Left lung (tissue), 4 donors: ENCODE measurements at regions not wholly inside any gene's neighbourhood (a gene's known extent, or its start where the extent isn't known, plus 50 kb on each side); places are given as distances from the start of the nearest gene placed in this dataset.
A peak's percentile ranks its signal among the peaks of the same experiment; 100 is the strongest.

Experiments
- ATAC-seq: fragments of 200-7000 bp; cut with Tn5 transposase; one replicate; pipeline ENCODE4 v1.9.1; 2020; ENCODE audit warnings: moderate library complexity
- DNase-seq, 4 donors: peaks; one replicate each; pipeline ENCODE4 v3.0.0-alpha.2; 2013 to 2020
- H3K27ac ChIP-seq, 2 donors: fragments of 200-600 bp; sonication (generic) in 1 of 2; one replicate each; pipeline versions ENCODE4 v1.5.0 to v1.8.0; 2020 to 2021
- H3K27me3 ChIP-seq, 2 donors: fragments of 200-600 bp; sonication (generic) in 1 of 2; one replicate each; pipeline versions ENCODE4 v1.5.0 to v1.8.0; 2020 to 2021
- H3K36me3 ChIP-seq, 2 donors: fragments of 200-600 bp; sonication (generic) in 1 of 2; one replicate each; pipeline versions ENCODE4 v1.5.0 to v1.8.0; 2020 to 2021
- H3K4me1 ChIP-seq, 2 donors: fragments of 200-600 bp; one replicate each; pipeline ENCODE4 v1.8.0; 2021
- H3K4me3 ChIP-seq, 2 donors: fragments of 200-600 bp; sonication (generic) in 1 of 2; one replicate each; pipeline versions ENCODE4 v1.5.0 to v1.8.0; 2020 to 2021; ENCODE audit warnings: mild to moderate bottlenecking in 1 of 2
- H3K9me3 ChIP-seq, 2 donors: fragments of 200-600 bp; sonication (generic) in 1 of 2; one replicate each; pipeline versions ENCODE4 v1.5.0 to v1.8.0; 2020 to 2021
- CTCF ChIP-seq, 2 donors: fragments of 200-600 bp; sonication (generic) in 1 of 2; IDR thresholded peaks; one replicate each; pipeline versions ENCODE4 v1.5.0 to v1.8.0; 2021; ENCODE audit warnings: antibody characterized with exemption in 2 of 2
- intact Hi-C, 2 donors: fragments of 100-400 bp; cut with DNase I; formaldehyde crosslinking; loops; one replicate each; pipeline versions ENCODE4 v1.11.2 to v1.14.2; 2022
- donor health status: DM: no; HTN: yes; CAD: no.
- donor health status: DM: no; HTN: no; CAD: no.

DNA sequence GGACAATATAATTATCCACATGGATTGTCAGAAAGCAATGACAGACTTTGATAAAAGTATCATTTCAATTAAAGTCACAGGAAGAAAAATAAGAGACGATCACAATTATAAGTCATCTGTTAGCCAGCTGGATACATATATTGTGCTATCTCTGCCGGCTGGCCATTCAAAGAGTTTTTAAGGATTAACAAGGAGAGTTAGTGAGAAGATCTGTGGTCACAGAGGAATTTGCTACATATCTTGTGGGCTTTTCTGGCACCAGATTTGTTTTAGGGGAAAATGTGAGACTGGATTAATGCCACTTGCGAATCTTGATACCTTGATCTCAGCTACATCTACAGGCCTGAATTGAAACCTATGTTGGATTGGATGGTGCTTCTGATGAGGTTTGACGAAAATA, 90.9 kb upstream of the MANSC4 start:
- Histone ChIP-seq H3K4me1 (no peaks in the 10 kb centered on the region), H3K36me3 (no peaks in the 10 kb centered on the region), H3K4me3 (no peak overlapping the region), H3K27ac (no peak overlapping the region), H3K27me3 (no peaks in the 10 kb centered on the region), H3K9me3 (no peaks in the 10 kb centered on the region)
- intact Hi-C loops = no loop called here
- TF ChIP-seq CTCF (IDR thresholded peaks at IDR 0.05) = no peak
- no peak for ATAC-seq
- no peak for DNase-seq

GRCh38 chr12:27869567-27869966, 89.5 kb upstream of the MANSC4 start:
- peak in 1 of 4 donors; percentile 33 for DNase-seq
- ATAC-seq = no peak

DNA sequence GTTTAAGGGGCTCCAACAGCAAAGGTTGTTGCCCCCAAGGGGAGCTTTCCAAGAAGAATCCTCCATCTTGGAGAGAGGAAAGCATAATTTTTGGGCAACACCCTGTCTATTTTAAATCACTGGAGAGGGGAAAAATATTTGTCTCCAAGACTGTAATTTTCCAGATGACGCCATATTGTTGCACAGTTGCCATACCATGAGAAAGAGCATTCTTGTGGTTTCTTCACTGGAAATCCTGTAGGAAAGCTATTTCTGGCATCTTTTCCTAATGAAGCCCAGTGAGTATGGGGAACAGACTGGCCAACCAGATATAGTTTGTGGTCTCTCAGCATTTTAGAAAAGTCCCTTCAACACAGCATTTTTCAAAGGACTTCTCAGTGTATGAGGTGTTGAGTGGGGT, 88.1 kb upstream of the MANSC4 start:
- Histone ChIP-seq H3K9me3 (no peaks in the 10 kb centered on the region), H3K4me1 (no peaks in the 10 kb centered on the region), H3K27me3 (no peaks in the 10 kb centered on the region), H3K4me3 (no peak overlapping the region), H3K36me3 (no peaks in the 10 kb centered on the region), H3K27ac (no peak overlapping the region)
- ATAC-seq (no peak), DNase-seq (no peak)
- TF ChIP-seq CTCF (IDR thresholded peaks at IDR 0.05) = no peak
- intact Hi-C loops = no loop called here

More at GRCh38 chr12:27869567-27869966, 89.5 kb upstream of the MANSC4 start:
- H3K4me1 ChIP-seq = no peaks in the 10 kb centered on the region
- no peak overlapping the region for H3K4me3 ChIP-seq
- H3K36me3 ChIP-seq = no peaks in the 10 kb centered on the region
- no peak for TF ChIP-seq CTCF (IDR thresholded peaks at IDR 0.05)
- intact Hi-C loops = no loop called here
- no peaks in the 10 kb centered on the region for H3K27me3 ChIP-seq
- no peaks in the 10 kb centered on the region for H3K9me3 ChIP-seq
- H3K27ac ChIP-seq = no peak overlapping the region

DNA sequence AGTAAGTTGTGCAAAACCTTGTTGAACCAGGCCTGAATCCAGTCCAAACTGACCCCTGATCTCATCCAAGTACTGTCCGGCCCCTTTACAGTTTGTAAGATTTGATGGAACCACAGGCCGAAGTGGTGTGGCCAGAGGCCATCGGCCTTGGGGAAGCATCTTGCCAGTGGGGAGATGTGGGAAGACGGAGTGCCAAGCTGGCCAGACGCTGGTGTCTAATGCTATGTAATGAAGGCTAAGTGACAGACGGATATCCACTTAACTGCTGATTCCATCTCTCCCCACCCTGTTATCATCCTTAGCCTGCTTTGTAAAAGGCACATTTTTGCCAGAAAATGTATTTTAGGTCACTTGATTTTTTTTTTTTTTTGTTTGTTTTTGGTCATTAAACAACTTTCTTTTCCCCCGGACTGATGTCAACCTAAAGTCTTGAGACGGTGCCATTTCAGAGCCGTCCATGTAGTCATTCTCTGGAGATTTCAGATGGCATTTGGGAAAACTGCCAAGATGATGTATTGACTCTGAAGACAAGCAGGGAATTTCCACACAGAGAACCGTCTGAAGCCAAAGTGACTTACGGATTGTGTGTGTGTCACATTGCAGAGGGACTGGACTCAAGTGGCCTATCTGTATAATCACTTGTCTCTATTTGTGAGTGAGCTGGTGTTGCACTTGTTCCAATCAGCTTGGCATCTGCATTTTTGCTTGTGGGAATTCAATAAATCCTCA, 86.5 kb upstream of the MANSC4 start:
- Histone ChIP-seq H3K36me3 (no peaks in the 10 kb centered on the region), H3K4me1 (no peaks in the 10 kb centered on the region), H3K9me3 (no peaks in the 10 kb centered on the region), H3K4me3 (no peak overlapping the region), H3K27ac (no peak overlapping the region), H3K27me3 (no peaks in the 10 kb centered on the region)
- TF ChIP-seq CTCF (IDR thresholded peaks at IDR 0.05) = no peak
- intact Hi-C loops = no loop called here
- ATAC-seq = no peak
- no peak for DNase-seq

DNA sequence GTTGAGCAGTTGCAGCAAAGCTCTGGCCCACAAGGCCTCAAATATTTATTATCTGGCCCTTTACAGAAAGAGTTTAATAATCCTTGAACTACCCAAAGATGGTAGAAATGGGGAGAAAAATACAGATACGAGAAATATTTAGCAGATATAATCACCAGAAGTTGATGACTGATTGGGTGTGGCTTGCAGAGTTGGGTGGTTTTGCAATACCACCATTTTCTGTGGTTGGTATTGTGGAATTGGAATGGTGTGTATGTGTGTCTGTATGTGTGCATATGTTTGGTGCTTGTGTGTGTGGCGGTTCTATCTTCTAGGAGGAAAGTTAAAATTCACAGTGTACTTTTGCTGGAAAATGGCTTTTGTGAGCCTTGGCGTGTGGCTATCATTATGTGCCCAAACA, 85.4 kb upstream of the MANSC4 start:
- TF ChIP-seq CTCF (IDR thresholded peaks at IDR 0.05) = no peak
- H3K4me1 ChIP-seq = no peaks in the 10 kb centered on the region
- ATAC-seq = no peak
- H3K4me3 ChIP-seq = no peak overlapping the region
- no peak overlapping the region for H3K27ac ChIP-seq
- H3K27me3 ChIP-seq = no peaks in the 10 kb centered on the region
- DNase-seq = no peak
- no peaks in the 10 kb centered on the region for H3K9me3 ChIP-seq
- intact Hi-C loops = no loop called here
- H3K36me3 ChIP-seq = no peaks in the 10 kb centered on the region
